Ishikawa (cell line): ENCODE measurements at regions not wholly inside any gene's neighbourhood (a gene's known extent, or its start where the extent isn't known, plus 50 kb on each side); places are given as distances from the start of the nearest gene placed in this dataset.

Source experiments
- EP300 ChIP-seq: IDR thresholded peaks from 2 replicates; pipeline ENCODE4 v1.6.1; 2012; ENCODE audit warnings: borderline replicate concordance
- MAX ChIP-seq: IDR thresholded peaks from 2 replicates; pipeline ENCODE4 v1.6.1; 2012
- REST ChIP-seq: IDR thresholded peaks from 2 replicates; pipeline ENCODE4 v1.6.1; 2012; ENCODE audit warnings: low read depth, mild to moderate bottlenecking
- TAF1 ChIP-seq: IDR thresholded peaks from 2 replicates; pipeline ENCODE4 v1.6.1; 2012; ENCODE audit warnings: low read depth, mild to moderate bottlenecking
- TEAD4 ChIP-seq: IDR thresholded peaks from 2 replicates; pipeline ENCODE4 v1.6.1; 2012
- TF ChIP-seq, protein P1 (sequence below): IDR thresholded peaks from 2 replicates; pipeline ENCODE4 v1.6.1; 2012

DNA sequence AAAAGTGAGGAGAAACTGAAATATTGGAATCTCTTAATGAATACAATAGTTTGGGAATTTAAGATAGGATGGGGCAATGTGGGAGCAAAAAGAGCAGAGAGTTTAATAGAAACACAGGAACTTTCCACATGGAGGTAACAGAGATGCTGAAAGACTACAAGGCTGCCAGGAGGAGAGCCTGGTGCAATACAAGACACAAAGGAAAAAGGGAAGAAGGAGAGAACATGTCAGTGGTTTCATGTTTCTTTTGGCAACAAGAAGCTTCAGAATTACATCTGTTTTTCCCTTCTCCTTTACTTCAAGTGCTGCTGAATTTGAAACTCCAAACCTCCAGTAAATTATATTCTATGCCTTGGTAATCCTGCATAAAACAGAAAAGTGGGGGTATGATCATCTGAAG lies 474.3 kb downstream of the FAT4 start:
- TF ChIP-seq REST (no peak), TEAD4 (no peak), EP300 (no peak), TAF1 (no peak), MAX (no peak)
- TF ChIP-seq, protein P1, sequence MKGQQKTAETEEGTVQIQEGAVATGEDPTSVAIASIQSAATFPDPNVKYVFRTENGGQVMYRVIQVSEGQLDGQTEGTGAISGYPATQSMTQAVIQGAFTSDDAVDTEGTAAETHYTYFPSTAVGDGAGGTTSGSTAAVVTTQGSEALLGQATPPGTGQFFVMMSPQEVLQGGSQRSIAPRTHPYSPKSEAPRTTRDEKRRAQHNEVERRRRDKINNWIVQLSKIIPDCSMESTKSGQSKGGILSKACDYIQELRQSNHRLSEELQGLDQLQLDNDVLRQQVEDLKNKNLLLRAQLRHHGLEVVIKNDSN = no peak
